GM19043 (cell line): ENCODE measurements at regions not wholly inside any gene's neighbourhood (a gene's known extent, or its start where the extent isn't known, plus 50 kb on each side); places are given as distances from the start of the nearest gene placed in this dataset.

Source experiments
- ATAC-seq: cut with Tn5 transposase; IDR thresholded peaks from one replicate; pipeline ENCODE4 v1.9.1; 2021; ENCODE audit warnings: low read depth; ENCODE audit not compliant: unreplicated experiment

GRCh38 chr15:70411143-70411863 lies 313.6 kb upstream of the TLE3 start:
- no peak for ATAC-seq

- ATAC-seq = no peak
Observed at GRCh38 chr15:70410371-70410985, 312.8 kb upstream of the TLE3 start.

- no peak for ATAC-seq
Observed at GRCh38 chr15:70409388-70409787, 311.7 kb upstream of the TLE3 start.

- no peak for ATAC-seq
Observed at GRCh38 chr15:70407955-70408354, 310.2 kb upstream of the TLE3 start.

GRCh38 chr15:70407336-70407670 lies 309.6 kb upstream of the TLE3 start:
- ATAC-seq = no peak

- no peak for ATAC-seq
Observed at GRCh38 chr15:70406617-70407335, 309.1 kb upstream of the TLE3 start.

GRCh38 chr15:70401709-70402108 lies 304.0 kb upstream of the TLE3 start:
- no peak for ATAC-seq

- no peak for ATAC-seq
Observed at GRCh38 chr15:70400766-70401541, 303.2 kb upstream of the TLE3 start.

GRCh38 chr15:70399204-70399603 lies 301.5 kb upstream of the TLE3 start:
- no peak for ATAC-seq

- ATAC-seq = no peak
Observed at GRCh38 chr15:70398694-70399093, 301.0 kb upstream of the TLE3 start.

GRCh38 chr15:70396807-70397206 lies 299.1 kb upstream of the TLE3 start:
- no peak for ATAC-seq

- ATAC-seq = no peak
Observed at GRCh38 chr15:70395164-70395563, 297.4 kb upstream of the TLE3 start.

- no peak for ATAC-seq
Observed at GRCh38 chr15:70390723-70391122, 293.0 kb upstream of the TLE3 start.

GRCh38 chr15:70387993-70388392 lies 290.3 kb upstream of the TLE3 start:
- no peak for ATAC-seq

- no peak for ATAC-seq
Observed at GRCh38 chr15:70387081-70387480, 289.4 kb upstream of the TLE3 start.

GRCh38 chr15:70385711-70386110 lies 288.0 kb upstream of the TLE3 start:
- ATAC-seq = no peak

- ATAC-seq = no peak
Observed at GRCh38 chr15:70385052-70385451, 287.3 kb upstream of the TLE3 start.

GRCh38 chr15:70383856-70384255 lies 286.1 kb upstream of the TLE3 start:
- no peak for ATAC-seq

GRCh38 chr15:70382762-70383458 lies 285.2 kb upstream of the TLE3 start:
- no peak for ATAC-seq

- no peak for ATAC-seq
Observed at GRCh38 chr15:70382009-70382749, 284.5 kb upstream of the TLE3 start.
